H1 (cell line): ENCODE measurements at regions not wholly inside any gene's neighbourhood (a gene's known extent, or its start where the extent isn't known, plus 50 kb on each side); places are given as distances from the start of the nearest gene placed in this dataset.

Source experiments
- CTCF ChIA-PET: fragments of 300-600 bp; sonication (Branson Sonifier 250); formaldehyde crosslinking; loops from one replicate; lab custom pipeline; 2021; ENCODE audit not compliant: partially characterized antibody; lab: Charles Lee
- POLR2A ChIA-PET: fragments of 300-600 bp; sonication (Branson Sonifier 250); formaldehyde crosslinking; loops from one replicate; lab custom pipeline; 2021; ENCODE audit warnings: inconsistent platforms; ENCODE audit not compliant: partially characterized antibody; lab: Charles Lee
- DNase-seq, 2 experiments: peaks; one replicate each; pipeline versions ENCODE4 v3.0.0 to v3.0.0-alpha.2; 2010 to 2022; ENCODE audit warnings: low spot score in 2 of 2, low read depth in 1 of 2, mixed read lengths in 1 of 2
- FAIRE-seq: peaks from 2 replicates; lab custom pipeline; 2011; peaks lifted over from hg19 to GRCh38; lab: Jason Lieb, UNC
- H2AFZ ChIP-seq: 2 replicates; pipeline ENCODE4 v1.8.1; 2012; ENCODE audit warnings: low read length, inconsistent platforms
- H2AK5ac ChIP-seq: 2 replicates; pipeline ENCODE4 v1.6.1; 2013; ENCODE audit warnings: low read depth, low read length
- H2BK120ac ChIP-seq: replicated peaks from 2 replicates; pipeline ENCODE3; 2013; ENCODE audit warnings: low read depth, low read length, inconsistent platforms
- H2BK12ac ChIP-seq: 2 replicates; pipeline ENCODE4 v1.6.1; 2013; ENCODE audit warnings: low read depth, low read length
- H2BK15ac ChIP-seq: 2 replicates; pipeline ENCODE4 v1.6.1; 2013; ENCODE audit warnings: low read length
- H2BK20ac ChIP-seq: 2 replicates; pipeline ENCODE4 v1.6.1; 2013; ENCODE audit warnings: low read length
- H2BK5ac ChIP-seq: 2 replicates; pipeline ENCODE4 v1.6.1; 2013; ENCODE audit warnings: low read depth, low read length
- H3K14ac ChIP-seq: 2 replicates; pipeline ENCODE4 v1.6.1; 2013; ENCODE audit warnings: inconsistent platforms; ENCODE audit not compliant: insufficient read length
- H3K18ac ChIP-seq: 2 replicates; pipeline ENCODE4 v1.6.1; 2013; ENCODE audit warnings: low read length; ENCODE audit errors: extremely low read depth
- H3K23ac ChIP-seq: 2 replicates; pipeline ENCODE4 v1.6.1; 2013; ENCODE audit warnings: inconsistent platforms; ENCODE audit not compliant: insufficient read length
- H3K23me2 ChIP-seq: 2 replicates; pipeline ENCODE4 v1.6.1; 2013; ENCODE audit warnings: low read depth, low read length
- H3K27ac ChIP-seq: 2 replicates; pipeline ENCODE4 v1.6.1; 2011; ENCODE audit warnings: low read depth, low read length, inconsistent platforms
- H3K27me3 ChIP-seq, 4 experiments: replicated peaks in 1 of 4; 1 replicate in 1 of 4; 2 replicates in 3 of 4; pipeline versions ENCODE4 v1.6.1 to v1.8.1; 2011 to 2013; ENCODE audit warnings: low read length in 3 of 4, mild to moderate bottlenecking in 3 of 4, inconsistent platforms in 2 of 4, mixed read lengths in 2 of 4, moderate library complexity in 1 of 4; ENCODE audit not compliant: control insufficient read depth in 3 of 4, insufficient read depth in 3 of 4; ENCODE audit errors: extremely low read depth in 1 of 4
- H3K36me3 ChIP-seq, 4 experiments: 2 replicates each; pipeline versions ENCODE4 v1.6.1 to v1.8.1; 2011 to 2013; ENCODE audit warnings: mild to moderate bottlenecking in 4 of 4, low read length in 3 of 4, moderate library complexity in 2 of 4, control low read depth in 1 of 4, inconsistent platforms in 1 of 4; ENCODE audit not compliant: insufficient read depth in 4 of 4, control insufficient read depth in 2 of 4
- H3K4ac ChIP-seq: replicated peaks from 2 replicates; pipeline ENCODE3; 2013; ENCODE audit warnings: low read length, low read depth, mixed read lengths, inconsistent platforms; ENCODE audit not compliant: insufficient read length
- H3K4me1 ChIP-seq, 4 experiments: replicated peaks in 1 of 4; 1 replicate in 1 of 4; 2 replicates in 3 of 4; pipeline versions ENCODE4 v1.6.1 to v1.8.1; 2011 to 2013; ENCODE audit warnings: low read length in 3 of 4, inconsistent platforms in 2 of 4, mixed read lengths in 1 of 4; ENCODE audit not compliant: insufficient read depth in 4 of 4, control insufficient read depth in 3 of 4
- H3K4me2 ChIP-seq, 2 experiments: 2 replicates each; pipeline versions ENCODE4 v1.6.1 to v1.8.1; 2011 to 2013; ENCODE audit warnings: low read depth in 2 of 2, low read length in 2 of 2, control low read depth in 1 of 2, inconsistent platforms in 1 of 2, mild to moderate bottlenecking in 1 of 2; ENCODE audit not compliant: insufficient read depth in 1 of 2
- H3K4me3 ChIP-seq, 4 experiments: fragments of 200-600, 300-600 bp in 1 of 4; sonication (generic), shearing (Covaris generic), sonication (Bioruptor Twin) in 1 of 4; 2 replicates each; pipeline versions ENCODE4 v1.5.1 to v1.8.1; 2011 to 2016; ENCODE audit warnings: low read length in 4 of 4, low read depth in 3 of 4, control low read depth in 2 of 4, inconsistent platforms in 2 of 4, mild to moderate bottlenecking in 2 of 4, mixed read lengths in 1 of 4, moderate library complexity in 1 of 4; ENCODE audit not compliant: insufficient read depth in 2 of 4; ENCODE audit errors: extremely low read depth in 1 of 4
- H3K56ac ChIP-seq: replicated peaks from 2 replicates; pipeline ENCODE3; 2013; ENCODE audit warnings: low read depth, mild to moderate bottlenecking, mixed read lengths, low read length, inconsistent platforms; ENCODE audit not compliant: insufficient read length
- H3K79me1 ChIP-seq: 2 replicates; pipeline ENCODE4 v1.6.1; 2013; ENCODE audit warnings: low read depth, low read length, control low read depth
- H3K79me2 ChIP-seq, 2 experiments: 2 replicates each; pipeline versions ENCODE4 v1.6.1 to v1.8.1; 2012 to 2013; ENCODE audit warnings: low read length in 2 of 2, mild to moderate bottlenecking in 2 of 2, inconsistent platforms in 1 of 2; ENCODE audit not compliant: insufficient read depth in 2 of 2, control insufficient read depth in 1 of 2
- H3K9ac ChIP-seq, 4 experiments: replicated peaks in 1 of 4; 1 replicate in 1 of 4; 2 replicates in 3 of 4; pipeline versions ENCODE4 v1.6.1 to v1.8.1; 2011 to 2013; ENCODE audit warnings: low read depth in 3 of 4, low read length in 3 of 4, control low read depth in 2 of 4, mild to moderate bottlenecking in 2 of 4, moderate library complexity in 2 of 4, inconsistent platforms in 1 of 4; ENCODE audit errors: extremely low read depth in 1 of 4
- H3K9me3 ChIP-seq, 2 experiments: 2 replicates each; pipeline versions ENCODE4 v1.6.1 to v1.8.1; 2012 to 2013; ENCODE audit warnings: mild to moderate bottlenecking in 2 of 2, moderate library complexity in 2 of 2, control low read depth in 1 of 2, inconsistent platforms in 1 of 2, low read depth in 1 of 2, low read length in 1 of 2, mixed read lengths in 1 of 2; ENCODE audit not compliant: insufficient read depth in 2 of 2
- H4K20me1 ChIP-seq, 2 experiments: replicated peaks in 1 of 2; 2 replicates each; pipeline versions ENCODE3 to v1.8.1; 2011 to 2013; ENCODE audit warnings: inconsistent platforms in 2 of 2, low read length in 2 of 2, mild to moderate bottlenecking in 1 of 2; ENCODE audit not compliant: insufficient read depth in 2 of 2, control insufficient read depth in 1 of 2
- H4K5ac ChIP-seq: 2 replicates; pipeline ENCODE4 v1.6.1; 2013; ENCODE audit warnings: low read length, low read depth, mixed read lengths, inconsistent platforms; ENCODE audit not compliant: insufficient read length
- H4K8ac ChIP-seq: 2 replicates; pipeline ENCODE4 v1.8.0; 2013; ENCODE audit warnings: mild to moderate bottlenecking, moderate library complexity, low read length, inconsistent platforms; ENCODE audit not compliant: insufficient read depth; ENCODE audit errors: extremely low read depth
- H4K91ac ChIP-seq: replicated peaks from 2 replicates; pipeline ENCODE3; 2013; ENCODE audit warnings: low read length, mixed read lengths, inconsistent platforms; ENCODE audit not compliant: insufficient read length
- EGR1 ChIP-seq: IDR thresholded peaks from 2 replicates; pipeline ENCODE4 v1.6.1; 2011; ENCODE audit warnings: low read depth, low read length, borderline replicate concordance
- EZH2 ChIP-seq: fragments of 200-600 bp; sonication (generic); IDR thresholded peaks from 2 replicates; pipeline ENCODE4 v1.7.1; 2012; ENCODE audit warnings: low read depth, mild to moderate bottlenecking, moderate library complexity, low read length, inconsistent platforms; ENCODE audit not compliant: severe bottlenecking
- HDAC2 ChIP-seq, 2 experiments: fragments of 300-600 bp in 1 of 2; sonication (generic) in 1 of 2; IDR thresholded peaks; 2 replicates each; pipeline ENCODE4 v1.6.1; 2011 to 2012; ENCODE audit warnings: low read depth in 2 of 2, low read length in 2 of 2, mild to moderate bottlenecking in 2 of 2, moderate library complexity in 2 of 2, borderline replicate concordance in 1 of 2, inconsistent platforms in 1 of 2
- HDAC6 ChIP-seq: IDR thresholded peaks from one replicate; pipeline ENCODE4 v1.7.1; 2012; ENCODE audit warnings: low read depth, mild to moderate bottlenecking, inconsistent platforms, low read length, moderate library complexity
- MAFK ChIP-seq: IDR thresholded peaks from 2 replicates; pipeline ENCODE4 v1.6.1; 2012; ENCODE audit warnings: low read depth, mild to moderate bottlenecking, improper control_type of control experiment, low read length
- POU5F1 ChIP-seq: IDR thresholded peaks from 2 replicates; pipeline ENCODE4 v1.6.1; 2011; ENCODE audit warnings: low read depth, mild to moderate bottlenecking, low read length, moderate library complexity
- RFX5 ChIP-seq: IDR thresholded peaks from 2 replicates; pipeline ENCODE4 v1.6.1; 2011; ENCODE audit warnings: low read depth, low read length, improper control_type of control experiment, borderline replicate concordance
- SAP30 ChIP-seq: fragments of 300-600 bp; sonication (generic); IDR thresholded peaks from 2 replicates; pipeline ENCODE4 v1.7.1; 2012; ENCODE audit warnings: low read length, moderate library complexity, mild to moderate bottlenecking, inconsistent platforms; ENCODE audit not compliant: insufficient read depth, insufficient replicate concordance
- SP1 ChIP-seq: IDR thresholded peaks from 2 replicates; pipeline ENCODE4 v1.6.1; 2011; ENCODE audit warnings: low read depth, low read length
- SUZ12 ChIP-seq: fragments of 200-600 bp; sonication (generic); IDR thresholded peaks from 2 replicates; pipeline ENCODE4 v1.6.1; 2012; ENCODE audit warnings: mild to moderate bottlenecking, inconsistent platforms, low read length, moderate library complexity, mixed read lengths
- TBP ChIP-seq: IDR thresholded peaks from 2 replicates; pipeline ENCODE4 v1.6.1; 2011; ENCODE audit warnings: low read depth, low read length, improper control_type of control experiment
- TCF12 ChIP-seq: IDR thresholded peaks from 2 replicates; pipeline ENCODE4 v1.6.1; 2011; ENCODE audit warnings: low read depth, mild to moderate bottlenecking, low read length
- YY1 ChIP-seq: IDR thresholded peaks from 2 replicates; pipeline ENCODE4 v1.6.1; 2011; ENCODE audit warnings: low read depth, mild to moderate bottlenecking, low read length
- TF ChIP-seq, protein P1 (sequence below), 3 experiments: IDR thresholded peaks; 1 replicate in 2 of 3; 2 replicates in 1 of 3; pipeline versions ENCODE4 v1.5.1 to v1.6.1; 2011; ENCODE audit warnings: low read length in 3 of 3, mild to moderate bottlenecking in 3 of 3, inconsistent platforms in 2 of 3, low read depth in 1 of 3, moderate library complexity in 1 of 3; ENCODE audit not compliant: insufficient read depth in 1 of 3; ENCODE audit errors: control extremely low read depth in 1 of 3

DNA sequence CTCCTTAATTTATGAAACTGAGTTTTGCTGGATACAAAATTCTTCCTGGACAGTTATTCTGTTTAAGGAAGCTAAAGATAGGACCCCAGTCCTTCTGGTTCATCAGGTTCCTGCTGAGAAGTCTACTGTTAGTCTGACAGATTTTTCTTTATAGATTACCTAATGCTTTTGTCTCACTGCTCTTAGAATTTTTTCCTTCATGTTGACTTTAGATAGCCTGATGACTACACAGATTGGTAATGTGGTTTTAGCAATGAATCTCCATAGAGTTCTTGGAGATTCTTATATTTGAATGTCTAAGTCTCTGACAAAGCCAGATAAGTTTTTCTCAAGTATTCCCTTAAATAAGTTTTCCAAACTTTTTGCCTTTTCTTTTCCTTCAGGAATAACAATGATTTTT is 419.7 kb downstream of the CDH10 start:
- POLR2A ChIA-PET: no interaction called here
- H2BK120ac ChIP-seq: no peak overlapping the region
- H3K79me1 ChIP-seq: no peaks in the 10 kb centered on the region
- no peaks in the 10 kb centered on the region for H3K79me2 ChIP-seq
- DNase-seq (no peak), FAIRE-seq (no peak)
- H3K23me2 ChIP-seq: no peaks in the 10 kb centered on the region
- no peak overlapping the region for H2BK20ac ChIP-seq
- H3K9ac ChIP-seq: no peak overlapping the region
- H3K9me3 ChIP-seq: no peaks in the 10 kb centered on the region
- no peak overlapping the region for H2BK12ac ChIP-seq
- no peaks in the 10 kb centered on the region for H3K36me3 ChIP-seq
- H2BK15ac ChIP-seq: no peak overlapping the region
- H3K18ac ChIP-seq: no peak overlapping the region
- no peak overlapping the region for H2AK5ac ChIP-seq
- CTCF ChIA-PET: no interaction called here
- H3K4me3 ChIP-seq: no peak overlapping the region
- H3K4me1 ChIP-seq: no peaks in the 10 kb centered on the region
- H3K56ac ChIP-seq: no peak overlapping the region
- no peaks in the 10 kb centered on the region for H3K27me3 ChIP-seq
- no peak overlapping the region for H4K5ac ChIP-seq
- no peak overlapping the region for H4K91ac ChIP-seq
- H3K4me2 ChIP-seq: no peak overlapping the region
- no peak overlapping the region for H3K23ac ChIP-seq
- H3K27ac ChIP-seq: no peak overlapping the region
- H2AFZ ChIP-seq: no peak overlapping the region
- no peak overlapping the region for H2BK5ac ChIP-seq
- H4K8ac ChIP-seq: no peak overlapping the region
- H3K14ac ChIP-seq: no peak overlapping the region
- no peak overlapping the region for H3K4ac ChIP-seq
- no peaks in the 10 kb centered on the region for H4K20me1 ChIP-seq
- no peak for TF ChIP-seq TCF12
- TF ChIP-seq SUZ12: no peak
- TF ChIP-seq, protein P1, sequence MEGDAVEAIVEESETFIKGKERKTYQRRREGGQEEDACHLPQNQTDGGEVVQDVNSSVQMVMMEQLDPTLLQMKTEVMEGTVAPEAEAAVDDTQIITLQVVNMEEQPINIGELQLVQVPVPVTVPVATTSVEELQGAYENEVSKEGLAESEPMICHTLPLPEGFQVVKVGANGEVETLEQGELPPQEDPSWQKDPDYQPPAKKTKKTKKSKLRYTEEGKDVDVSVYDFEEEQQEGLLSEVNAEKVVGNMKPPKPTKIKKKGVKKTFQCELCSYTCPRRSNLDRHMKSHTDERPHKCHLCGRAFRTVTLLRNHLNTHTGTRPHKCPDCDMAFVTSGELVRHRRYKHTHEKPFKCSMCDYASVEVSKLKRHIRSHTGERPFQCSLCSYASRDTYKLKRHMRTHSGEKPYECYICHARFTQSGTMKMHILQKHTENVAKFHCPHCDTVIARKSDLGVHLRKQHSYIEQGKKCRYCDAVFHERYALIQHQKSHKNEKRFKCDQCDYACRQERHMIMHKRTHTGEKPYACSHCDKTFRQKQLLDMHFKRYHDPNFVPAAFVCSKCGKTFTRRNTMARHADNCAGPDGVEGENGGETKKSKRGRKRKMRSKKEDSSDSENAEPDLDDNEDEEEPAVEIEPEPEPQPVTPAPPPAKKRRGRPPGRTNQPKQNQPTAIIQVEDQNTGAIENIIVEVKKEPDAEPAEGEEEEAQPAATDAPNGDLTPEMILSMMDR (IDR thresholded peaks at IDR 0.05; ENCODE audit: control extremely low read depth in 1 of 3, insufficient read depth in 1 of 3, low read depth in 1 of 3, low read length in 3 of 3): no peak
- no peak for TF ChIP-seq RFX5
- no peak for TF ChIP-seq YY1
- no peak for TF ChIP-seq EGR1
- no peak for TF ChIP-seq HDAC2 (IDR thresholded peaks at IDR 0.05; ENCODE audit: borderline replicate concordance in 1 of 2, low read depth in 2 of 2, low read length in 2 of 2)
- no peak for TF ChIP-seq SP1
- TF ChIP-seq MAFK: no peak
- TF ChIP-seq HDAC6: no peak
- TF ChIP-seq TBP: no peak
- no peak for TF ChIP-seq SAP30
- TF ChIP-seq POU5F1: no peak
- no peak for TF ChIP-seq EZH2
